Panc1 (cell line): ENCODE measurements at regions not wholly inside any gene's neighbourhood (a gene's known extent, or its start where the extent isn't known, plus 50 kb on each side); places are given as distances from the start of the nearest gene placed in this dataset.

ENCODE experiments used
- ATAC-seq: fragments of 200-7000 bp; cut with Tn5 transposase; 2 replicates; pipeline ENCODE4 v1.9.1; 2020; ENCODE audit warnings: mild to moderate bottlenecking, moderate library complexity
- BruUV-seq: library from RNA; stranded (reverse); fragments of 400-500 nt; replicated peaks from 2 replicates; lab custom pipeline; 2021; lab: Mats Ljungman, UMichigan
- CTCF ChIA-PET: fragments of 300-600 bp; sonication (Branson Sonifier 250); formaldehyde crosslinking; loops from one replicate; lab custom pipeline; 2022; ENCODE audit warnings: antibody characterized with exemption; lab: Charles Lee
- POLR2A ChIA-PET: fragments of 300-600 bp; sonication (Branson Sonifier 250); formaldehyde crosslinking; loops from one replicate; lab custom pipeline; 2022; ENCODE audit warnings: antibody characterized with exemption; lab: Charles Lee
- DNase-seq: peaks from one replicate; pipeline ENCODE4 v3.0.0-alpha.2; 2010; ENCODE audit warnings: low read depth, low spot score
- H3K27ac ChIP-seq: 2 replicates; pipeline ENCODE4 v1.5.1; 2011; ENCODE audit warnings: mild to moderate bottlenecking, low read length, inconsistent platforms
- H3K27me3 ChIP-seq: fragments of 200-500 bp; sonication (Bioruptor generic); 2 replicates; pipeline ENCODE4 v1.6.0; 2014; ENCODE audit warnings: low read length, inconsistent platforms; ENCODE audit not compliant: control insufficient read depth, insufficient read depth
- H3K36me3 ChIP-seq: fragments of 200-500 bp; sonication (Bioruptor generic); 2 replicates; pipeline ENCODE4 v1.5.1; 2014; ENCODE audit warnings: inconsistent platforms, mild to moderate bottlenecking, low read length, moderate library complexity; ENCODE audit not compliant: control insufficient read depth, insufficient read depth
- H3K4me1 ChIP-seq: 2 replicates; pipeline ENCODE4 v1.5.1; 2011; ENCODE audit warnings: inconsistent platforms, mild to moderate bottlenecking, low read length, moderate library complexity; ENCODE audit not compliant: control insufficient read depth, insufficient read depth
- H3K4me3 ChIP-seq, 2 experiments: 2 replicates each; pipeline ENCODE4 v1.5.1; 2011 to 2012; ENCODE audit warnings: low read depth in 2 of 2, low read length in 2 of 2, mild to moderate bottlenecking in 2 of 2, inconsistent platforms in 1 of 2, moderate library complexity in 1 of 2
- H3K9me3 ChIP-seq: fragments of 200-500 bp; sonication (Bioruptor generic); 2 replicates; pipeline ENCODE4 v1.5.1; 2014; ENCODE audit warnings: low read depth, mild to moderate bottlenecking, inconsistent platforms, low read length, moderate library complexity; ENCODE audit not compliant: control insufficient read depth, insufficient read depth
- POLR2AphosphoS5 ChIP-seq: IDR thresholded peaks from 2 replicates; pipeline ENCODE4 v1.6.1; 2012; ENCODE audit warnings: mild to moderate bottlenecking, low read depth, low read length, moderate library complexity
- SIN3A ChIP-seq: IDR thresholded peaks from 2 replicates; pipeline ENCODE4 v1.6.1; 2012; ENCODE audit warnings: low read depth, mild to moderate bottlenecking, low read length, moderate library complexity, borderline replicate concordance; ENCODE audit not compliant: insufficient read depth
- TCF7L2 ChIP-seq: IDR thresholded peaks from 2 replicates; pipeline ENCODE4 v1.6.1; 2011; ENCODE audit warnings: mild to moderate bottlenecking, low read depth, low read length, inconsistent platforms
- in situ Hi-C: cut with HindIII; loops from 2 replicates; pipeline ENCODE4 v1.10.0; 2016; ENCODE audit warnings: low sequenced_read_pairs, low pct_unique_long_range_greater_than_20kb
- intact Hi-C: fragments of 100-400 bp; cut with micrococcal nuclease; formaldehyde crosslinking; loops from one replicate; pipeline ENCODE4 v1.10.0; 2022; ENCODE audit not compliant: unreplicated experiment
- TF ChIP-seq, protein P1 (sequence below), 2 experiments: IDR thresholded peaks; 2 replicates each; pipeline ENCODE4 v1.6.1; 2011 to 2012; ENCODE audit warnings: low read depth in 2 of 2, control low read depth in 1 of 2, low read length in 1 of 2, mild to moderate bottlenecking in 1 of 2, moderate library complexity in 1 of 2; ENCODE audit not compliant: insufficient read depth in 1 of 2
- TF ChIP-seq, protein P2 (sequence below): fragments of 450-650 bp; IDR thresholded peaks from 2 replicates; pipeline ENCODE4 v1.5.1; 2017; ENCODE audit warnings: mild to moderate bottlenecking

DNA sequence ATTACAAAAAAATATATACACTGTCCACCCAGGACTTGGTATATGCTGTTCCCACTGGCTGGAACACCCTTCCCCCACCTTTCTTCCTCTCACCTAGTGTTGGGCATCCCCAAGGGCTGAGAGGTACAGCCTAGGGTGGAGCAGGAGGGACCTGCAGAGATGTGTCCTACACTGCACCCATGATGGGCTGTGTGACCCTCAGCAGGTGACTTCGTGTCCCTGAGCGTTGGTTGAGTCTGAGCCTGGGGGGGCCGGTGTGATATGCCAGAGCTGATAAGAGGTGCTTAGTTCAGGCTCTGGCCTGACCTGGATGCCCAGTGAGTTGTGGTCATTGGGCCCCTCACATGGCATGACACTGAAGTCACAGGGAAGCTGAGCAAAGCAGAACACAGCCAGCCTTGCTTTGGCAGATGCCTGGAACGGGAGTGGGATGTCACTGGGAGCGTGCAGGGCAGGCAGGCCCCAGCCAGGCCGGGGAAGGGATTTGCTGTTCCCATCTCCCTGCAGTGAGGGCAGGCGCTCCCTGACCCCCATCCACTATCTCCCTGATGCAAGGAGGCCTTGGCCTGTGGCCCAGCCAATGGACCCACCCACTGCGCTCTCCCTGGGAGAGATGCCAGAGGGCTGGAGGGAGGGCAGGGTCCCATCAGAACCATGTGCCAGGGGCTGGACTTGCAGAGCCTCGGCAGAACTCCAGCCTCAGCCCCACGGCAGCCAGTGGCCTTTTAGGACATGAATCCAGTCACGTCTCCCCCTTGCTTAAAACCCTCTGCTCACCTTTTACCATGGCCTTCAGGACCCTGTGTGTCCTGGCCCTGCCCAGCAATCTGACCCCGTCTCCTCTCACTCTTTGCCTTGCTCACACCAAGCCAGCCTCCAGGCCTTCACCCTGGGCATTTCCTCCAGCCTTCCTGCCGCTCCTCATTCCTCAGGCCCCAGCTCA, 138.9 kb downstream of the MN1 start:
- TF ChIP-seq, protein P1, sequence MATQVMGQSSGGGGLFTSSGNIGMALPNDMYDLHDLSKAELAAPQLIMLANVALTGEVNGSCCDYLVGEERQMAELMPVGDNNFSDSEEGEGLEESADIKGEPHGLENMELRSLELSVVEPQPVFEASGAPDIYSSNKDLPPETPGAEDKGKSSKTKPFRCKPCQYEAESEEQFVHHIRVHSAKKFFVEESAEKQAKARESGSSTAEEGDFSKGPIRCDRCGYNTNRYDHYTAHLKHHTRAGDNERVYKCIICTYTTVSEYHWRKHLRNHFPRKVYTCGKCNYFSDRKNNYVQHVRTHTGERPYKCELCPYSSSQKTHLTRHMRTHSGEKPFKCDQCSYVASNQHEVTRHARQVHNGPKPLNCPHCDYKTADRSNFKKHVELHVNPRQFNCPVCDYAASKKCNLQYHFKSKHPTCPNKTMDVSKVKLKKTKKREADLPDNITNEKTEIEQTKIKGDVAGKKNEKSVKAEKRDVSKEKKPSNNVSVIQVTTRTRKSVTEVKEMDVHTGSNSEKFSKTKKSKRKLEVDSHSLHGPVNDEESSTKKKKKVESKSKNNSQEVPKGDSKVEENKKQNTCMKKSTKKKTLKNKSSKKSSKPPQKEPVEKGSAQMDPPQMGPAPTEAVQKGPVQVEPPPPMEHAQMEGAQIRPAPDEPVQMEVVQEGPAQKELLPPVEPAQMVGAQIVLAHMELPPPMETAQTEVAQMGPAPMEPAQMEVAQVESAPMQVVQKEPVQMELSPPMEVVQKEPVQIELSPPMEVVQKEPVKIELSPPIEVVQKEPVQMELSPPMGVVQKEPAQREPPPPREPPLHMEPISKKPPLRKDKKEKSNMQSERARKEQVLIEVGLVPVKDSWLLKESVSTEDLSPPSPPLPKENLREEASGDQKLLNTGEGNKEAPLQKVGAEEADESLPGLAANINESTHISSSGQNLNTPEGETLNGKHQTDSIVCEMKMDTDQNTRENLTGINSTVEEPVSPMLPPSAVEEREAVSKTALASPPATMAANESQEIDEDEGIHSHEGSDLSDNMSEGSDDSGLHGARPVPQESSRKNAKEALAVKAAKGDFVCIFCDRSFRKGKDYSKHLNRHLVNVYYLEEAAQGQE (IDR thresholded peaks at IDR 0.05; ENCODE audit: insufficient read depth in 1 of 2, low read depth in 2 of 2, low read length in 1 of 2): no peak
- TF ChIP-seq POLR2AphosphoS5: no peak
- TF ChIP-seq SIN3A: no peak
- TF ChIP-seq TCF7L2: no peak
- TF ChIP-seq, protein P2, sequence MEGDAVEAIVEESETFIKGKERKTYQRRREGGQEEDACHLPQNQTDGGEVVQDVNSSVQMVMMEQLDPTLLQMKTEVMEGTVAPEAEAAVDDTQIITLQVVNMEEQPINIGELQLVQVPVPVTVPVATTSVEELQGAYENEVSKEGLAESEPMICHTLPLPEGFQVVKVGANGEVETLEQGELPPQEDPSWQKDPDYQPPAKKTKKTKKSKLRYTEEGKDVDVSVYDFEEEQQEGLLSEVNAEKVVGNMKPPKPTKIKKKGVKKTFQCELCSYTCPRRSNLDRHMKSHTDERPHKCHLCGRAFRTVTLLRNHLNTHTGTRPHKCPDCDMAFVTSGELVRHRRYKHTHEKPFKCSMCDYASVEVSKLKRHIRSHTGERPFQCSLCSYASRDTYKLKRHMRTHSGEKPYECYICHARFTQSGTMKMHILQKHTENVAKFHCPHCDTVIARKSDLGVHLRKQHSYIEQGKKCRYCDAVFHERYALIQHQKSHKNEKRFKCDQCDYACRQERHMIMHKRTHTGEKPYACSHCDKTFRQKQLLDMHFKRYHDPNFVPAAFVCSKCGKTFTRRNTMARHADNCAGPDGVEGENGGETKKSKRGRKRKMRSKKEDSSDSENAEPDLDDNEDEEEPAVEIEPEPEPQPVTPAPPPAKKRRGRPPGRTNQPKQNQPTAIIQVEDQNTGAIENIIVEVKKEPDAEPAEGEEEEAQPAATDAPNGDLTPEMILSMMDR: no peak
- in situ Hi-C loops: no loop called here
- ATAC-seq (no peak), DNase-seq (no peak)
- Histone ChIP-seq H3K27me3 (no peaks in the 10 kb centered on the region), H3K9me3 (no peaks in the 10 kb centered on the region), H3K4me3 (no peak overlapping the region), H3K36me3 (no peaks in the 10 kb centered on the region), H3K4me1 (no peaks in the 10 kb centered on the region), H3K27ac (no peak overlapping the region)
- CTCF ChIA-PET: no interaction called here
- intact Hi-C loops: no loop called here
- POLR2A ChIA-PET: no interaction called here
- BruUV-seq: no TSS peak

DNA sequence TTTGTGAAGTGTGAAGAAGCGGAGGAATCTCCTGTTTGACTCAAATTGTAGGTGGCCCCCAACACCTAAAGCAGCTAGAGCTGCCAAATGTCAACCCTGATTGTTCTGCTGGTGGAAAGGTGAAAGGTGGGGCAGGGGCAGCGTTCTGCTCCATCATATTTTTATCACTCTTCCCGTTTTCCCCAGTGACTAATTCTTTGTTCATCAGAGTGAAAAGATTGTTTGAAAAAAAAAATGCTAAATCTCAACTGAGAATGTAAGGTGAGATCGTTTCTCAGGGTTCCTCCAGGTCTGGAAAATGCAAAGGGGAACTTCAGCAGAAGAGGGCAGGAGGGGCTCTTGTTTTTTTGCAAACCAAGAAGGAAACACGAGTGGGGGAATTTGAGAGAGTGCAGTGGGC, 137.7 kb downstream of the MN1 start:
- POLR2A ChIA-PET: no interaction called here
- H3K27ac ChIP-seq: no peak overlapping the region

More for the DNA sequence above, 137.7 kb downstream of the MN1 start:
- no peak for ATAC-seq
- no peaks in the 10 kb centered on the region for H3K27me3 ChIP-seq
- intact Hi-C loops (no loop called here), in situ Hi-C loops (no loop called here)
- no peak overlapping the region for H3K4me3 ChIP-seq
- BruUV-seq: no TSS peak
- H3K4me1 ChIP-seq: no peaks in the 10 kb centered on the region
- CTCF ChIA-PET: no interaction called here
- H3K36me3 ChIP-seq: no peaks in the 10 kb centered on the region
- H3K9me3 ChIP-seq: no peaks in the 10 kb centered on the region
- DNase-seq: no peak
- TF ChIP-seq POLR2AphosphoS5 (no peak), TCF7L2 (no peak), SIN3A (no peak)
- TF ChIP-seq, protein P1 (IDR thresholded peaks at IDR 0.05; ENCODE audit: insufficient read depth in 1 of 2, low read depth in 2 of 2, low read length in 1 of 2): no peak
- TF ChIP-seq, protein P2: no peak
